ENCODE measurements at regions not wholly inside any gene's neighbourhood (a gene's known extent, or its start where the extent isn't known, plus 50 kb on each side); places are given as distances from the start of the nearest gene placed in this dataset.

GRCh38 chr7:45296748-45297147 lies 139.2 kb downstream of the RAMP3 start:
- Histone ChIP-seq H4K20me1 (ENCODE audit: insufficient read depth, low read length) (no peaks in the 10 kb centered on the region), H2BK5ac (ENCODE audit: low read depth, low read length, poor library complexity, severe bottlenecking) (no peak overlapping the region), H3K27ac (ENCODE audit: insufficient read depth, low read length) (no peak overlapping the region), H3K9me3 (ENCODE audit: control insufficient read depth, insufficient read depth, low read length) (no peaks in the 10 kb centered on the region), H3K4me2 (ENCODE audit: low read depth, low read length) (no peak overlapping the region), H3K9ac (ENCODE audit: low read depth, low read length) (no peak overlapping the region), H3K79me1 (ENCODE audit: low read depth in 1 of 2, low read length in 2 of 2) (no peaks in the 10 kb centered on the region), H4K8ac (ENCODE audit: low read depth in 2 of 2, low read length in 2 of 2) (no peak overlapping the region), H2BK15ac (ENCODE audit: low read depth, low read length) (no peak overlapping the region), H4K91ac (ENCODE audit: insufficient read depth, low read depth, low read length) (no peak overlapping the region), H3K36me3 (ENCODE audit: control insufficient read depth, insufficient read depth, low read length) (no peaks in the 10 kb centered on the region), H3K27me3 (ENCODE audit: control insufficient read depth, insufficient read depth, low read length) (no peaks in the 10 kb centered on the region; the same call in 1 of the 2 replicates), H3K14ac (replicated peaks; ENCODE audit: low read depth, low read length) (no peak overlapping the region), H2AFZ (replicated peaks; ENCODE audit: low read length, poor library complexity) (no peak overlapping the region), H3K9me1 (ENCODE audit: insufficient read depth, low read length) (no peaks in the 10 kb centered on the region; the same call in 1 of the 2 replicates), H4K5ac (ENCODE audit: low read depth, low read length) (no peak overlapping the region), H2AK9ac (replicated peaks; ENCODE audit: low read depth, low read length, poor library complexity) (no peak overlapping the region), H2BK120ac (ENCODE audit: low read depth, low read length) (no peak overlapping the region), H3K18ac (ENCODE audit: low read depth, low read length) (no peak overlapping the region), H2BK20ac (ENCODE audit: low read depth, low read length) (no peak overlapping the region), H3K23ac (ENCODE audit: low read depth, low read length) (no peak overlapping the region), H3K4me1 (ENCODE audit: control insufficient read depth, insufficient read depth, low read length) (no peaks in the 10 kb centered on the region), H3K56ac (ENCODE audit: extremely low read depth, insufficient read depth, low read length) (no peak overlapping the region), H2AK5ac (ENCODE audit: low read depth, low read length) (no peak overlapping the region), H3K4me3 (ENCODE audit: insufficient read depth, low read depth, low read length) (no peak overlapping the region), H3K4ac (ENCODE audit: low read depth, low read length) (no peak overlapping the region)
- dilution Hi-C loops (cut with HindIII; ENCODE audit: low sequenced_read_pairs, unreplicated experiment) (no loop called here), in situ Hi-C loops (cut with MboI; ENCODE audit: low sequenced_read_pairs) (no loop called here), intact Hi-C loops (cut with micrococcal nuclease) (no loop called here)
- POLR2A ChIA-PET (ENCODE audit: unreplicated experiment) = no interaction called here
- BruUV-seq (replicated peaks) = no TSS peak
- ATAC-seq (ENCODE audit: low read depth) = no peak
- CTCF ChIA-PET = no interaction called here
- DNase-seq = no peak
- TF ChIP-seq MAFK (IDR thresholded peaks at IDR 0.05; ENCODE audit: low read depth, low read length) (peak; percentile 98), BHLHE40 (IDR thresholded peaks at IDR 0.05; ENCODE audit: low read depth, low read length) (no peak), RFX5 (IDR thresholded peaks at IDR 0.05; ENCODE audit: low read depth, low read length) (no peak), CEBPB (IDR thresholded peaks at IDR 0.05; ENCODE audit: low read depth, low read length) (no peak), MAZ (IDR thresholded peaks at IDR 0.05; ENCODE audit: borderline replicate concordance, low read depth, low read length) (no peak), MXI1 (IDR thresholded peaks at IDR 0.05; ENCODE audit: borderline replicate concordance, low read depth, low read length) (no peak), FOS (IDR thresholded peaks at IDR 0.05; ENCODE audit: low read depth, low read length) (no peak), CTCF (conservative IDR thresholded peaks at IDR 0.05; ENCODE audit: low read depth, low read length) (no peak), ELK1 (IDR thresholded peaks at IDR 0.05; ENCODE audit: borderline replicate concordance, low read depth, low read length) (no peak)
